DND-41 (cell line): ENCODE measurements at regions not wholly inside any gene's neighbourhood (a gene's known extent, or its start where the extent isn't known, plus 50 kb on each side); places are given as distances from the start of the nearest gene placed in this dataset.

Experiments used
- ATAC-seq: fragments of 200-7000 bp; cut with Tn5 transposase; 3 replicates; pipeline ENCODE4 v1.9.1; 2021; ENCODE audit warnings: low read depth; ENCODE audit not compliant: insufficient read depth
- DNase-seq: peaks from one replicate; pipeline ENCODE4 v3.0.0-alpha.2; 2020
- H2AFZ ChIP-seq: 2 replicates; pipeline ENCODE4 v1.6.0; 2012; ENCODE audit warnings: low read depth, low read length
- H3K27ac ChIP-seq: 2 replicates; pipeline ENCODE4 v1.5.1; 2012; ENCODE audit warnings: low read length, inconsistent platforms
- H3K27me3 ChIP-seq: fragments of 200-600 bp; sonication (generic); 2 replicates; pipeline ENCODE4 v1.6.0; 2012; ENCODE audit warnings: low read length, mild to moderate bottlenecking, inconsistent platforms; ENCODE audit not compliant: insufficient read depth, poor library complexity
- H3K36me3 ChIP-seq: 2 replicates; pipeline ENCODE4 v1.5.1; 2012; ENCODE audit warnings: low read length, inconsistent platforms; ENCODE audit not compliant: insufficient read depth
- H3K4me1 ChIP-seq: 2 replicates; pipeline ENCODE4 v1.5.1; 2012; ENCODE audit warnings: mild to moderate bottlenecking, low read length; ENCODE audit not compliant: insufficient read depth
- H3K4me2 ChIP-seq: 2 replicates; pipeline ENCODE4 v1.6.0; 2012; ENCODE audit warnings: mild to moderate bottlenecking, moderate library complexity, low read length, inconsistent platforms; ENCODE audit not compliant: insufficient read depth
- H3K4me3 ChIP-seq, 2 experiments: fragments of 200-600 bp in 1 of 2; shearing (Covaris generic) in 1 of 2; 2 replicates each; pipeline ENCODE4 v1.5.1; 2012 to 2016; ENCODE audit warnings: inconsistent platforms in 2 of 2, low read length in 2 of 2, mild to moderate bottlenecking in 2 of 2, low read depth in 1 of 2, moderate library complexity in 1 of 2
- H3K79me2 ChIP-seq: 2 replicates; pipeline ENCODE4 v1.6.0; 2012; ENCODE audit warnings: low read length, inconsistent platforms; ENCODE audit not compliant: insufficient read depth
- H3K9ac ChIP-seq: 2 replicates; pipeline ENCODE4 v1.6.0; 2012; ENCODE audit warnings: low read depth, mild to moderate bottlenecking, inconsistent platforms, low read length, moderate library complexity
- H3K9me3 ChIP-seq: 2 replicates; pipeline ENCODE4 v1.5.1; 2012; ENCODE audit warnings: low read length, moderate library complexity, mild to moderate bottlenecking, inconsistent platforms; ENCODE audit not compliant: insufficient read depth, severe bottlenecking
- H4K20me1 ChIP-seq: 2 replicates; pipeline ENCODE4 v1.6.0; 2012; ENCODE audit warnings: low read length; ENCODE audit not compliant: insufficient read depth
- EZH2 ChIP-seq: IDR thresholded peaks from 3 replicates; pipeline ENCODE4 v1.6.1; 2012; ENCODE audit warnings: borderline replicate concordance, low read depth, mild to moderate bottlenecking, moderate library complexity, low read length, inconsistent platforms; ENCODE audit not compliant: severe bottlenecking
- TF ChIP-seq, protein P1 (sequence below): IDR thresholded peaks from 2 replicates; pipeline ENCODE4 v1.5.1; 2012; ENCODE audit warnings: borderline replicate concordance, low read length, moderate library complexity, mild to moderate bottlenecking; ENCODE audit not compliant: poor library complexity, severe bottlenecking; ENCODE audit errors: extremely low read depth

DNA sequence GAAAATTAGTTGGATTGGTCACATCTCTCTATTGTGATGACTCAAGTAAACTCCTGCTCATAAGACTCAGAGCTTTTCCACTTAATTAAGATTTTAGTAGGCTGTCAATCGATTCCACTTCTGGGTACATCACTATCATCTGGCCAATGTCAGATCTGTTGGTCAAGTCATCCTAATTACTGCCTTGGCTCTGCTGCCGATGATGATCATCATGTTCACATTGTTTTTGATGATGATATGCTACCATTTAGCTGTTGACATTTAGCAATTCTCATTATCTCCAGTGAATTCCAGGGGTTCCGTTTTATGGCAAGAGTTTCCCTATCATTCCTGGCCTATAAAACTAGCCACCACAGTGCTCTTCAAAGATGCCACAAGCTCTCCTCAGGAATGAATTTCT is 253.4 kb downstream of the IKZF2 start:
- H2AFZ ChIP-seq: no peak overlapping the region
- no peaks in the 10 kb centered on the region for H3K9me3 ChIP-seq
- H3K27ac ChIP-seq: no peak overlapping the region
- H3K9ac ChIP-seq: no peak overlapping the region
- H3K4me3 ChIP-seq: no peak overlapping the region
- H3K27me3 ChIP-seq: no peaks in the 10 kb centered on the region
- no peaks in the 10 kb centered on the region for H3K36me3 ChIP-seq
- no peaks in the 10 kb centered on the region for H4K20me1 ChIP-seq
- no peak for DNase-seq
- no peak for ATAC-seq
- no peak for TF ChIP-seq EZH2
- TF ChIP-seq, protein P1, sequence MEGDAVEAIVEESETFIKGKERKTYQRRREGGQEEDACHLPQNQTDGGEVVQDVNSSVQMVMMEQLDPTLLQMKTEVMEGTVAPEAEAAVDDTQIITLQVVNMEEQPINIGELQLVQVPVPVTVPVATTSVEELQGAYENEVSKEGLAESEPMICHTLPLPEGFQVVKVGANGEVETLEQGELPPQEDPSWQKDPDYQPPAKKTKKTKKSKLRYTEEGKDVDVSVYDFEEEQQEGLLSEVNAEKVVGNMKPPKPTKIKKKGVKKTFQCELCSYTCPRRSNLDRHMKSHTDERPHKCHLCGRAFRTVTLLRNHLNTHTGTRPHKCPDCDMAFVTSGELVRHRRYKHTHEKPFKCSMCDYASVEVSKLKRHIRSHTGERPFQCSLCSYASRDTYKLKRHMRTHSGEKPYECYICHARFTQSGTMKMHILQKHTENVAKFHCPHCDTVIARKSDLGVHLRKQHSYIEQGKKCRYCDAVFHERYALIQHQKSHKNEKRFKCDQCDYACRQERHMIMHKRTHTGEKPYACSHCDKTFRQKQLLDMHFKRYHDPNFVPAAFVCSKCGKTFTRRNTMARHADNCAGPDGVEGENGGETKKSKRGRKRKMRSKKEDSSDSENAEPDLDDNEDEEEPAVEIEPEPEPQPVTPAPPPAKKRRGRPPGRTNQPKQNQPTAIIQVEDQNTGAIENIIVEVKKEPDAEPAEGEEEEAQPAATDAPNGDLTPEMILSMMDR: no peak
- H3K4me1 ChIP-seq: no peaks in the 10 kb centered on the region
- H3K79me2 ChIP-seq: no peaks in the 10 kb centered on the region
- H3K4me2 ChIP-seq: no peak overlapping the region

DNA sequence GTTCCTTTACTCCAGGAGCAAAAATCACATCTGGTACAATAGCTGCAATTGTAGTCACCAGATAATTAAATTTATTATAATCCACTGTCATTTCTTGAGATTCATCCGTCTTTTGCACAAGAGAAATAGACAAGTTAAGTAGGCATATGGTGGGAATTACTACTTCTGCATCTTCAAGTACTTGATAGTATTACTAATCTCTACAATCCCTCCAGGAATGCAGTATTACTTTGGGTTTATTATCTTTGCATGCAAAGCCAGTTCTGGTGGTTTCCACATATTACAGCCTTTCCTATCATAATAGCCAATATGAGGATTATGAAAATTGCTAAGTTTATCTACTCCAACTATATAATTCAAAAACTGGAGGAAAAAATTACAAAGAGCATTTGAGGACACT is 254.1 kb downstream of the IKZF2 start:
- Histone ChIP-seq H3K4me3 (no peak overlapping the region), H3K9me3 (no peaks in the 10 kb centered on the region), H4K20me1 (no peaks in the 10 kb centered on the region), H2AFZ (no peak overlapping the region), H3K36me3 (no peaks in the 10 kb centered on the region), H3K4me1 (no peaks in the 10 kb centered on the region), H3K79me2 (no peaks in the 10 kb centered on the region), H3K9ac (no peak overlapping the region), H3K4me2 (no peak overlapping the region), H3K27me3 (no peaks in the 10 kb centered on the region), H3K27ac (no peak overlapping the region)
- TF ChIP-seq, protein P1: no peak
- no peak for TF ChIP-seq EZH2
- ATAC-seq (no peak), DNase-seq (no peak)

DNA sequence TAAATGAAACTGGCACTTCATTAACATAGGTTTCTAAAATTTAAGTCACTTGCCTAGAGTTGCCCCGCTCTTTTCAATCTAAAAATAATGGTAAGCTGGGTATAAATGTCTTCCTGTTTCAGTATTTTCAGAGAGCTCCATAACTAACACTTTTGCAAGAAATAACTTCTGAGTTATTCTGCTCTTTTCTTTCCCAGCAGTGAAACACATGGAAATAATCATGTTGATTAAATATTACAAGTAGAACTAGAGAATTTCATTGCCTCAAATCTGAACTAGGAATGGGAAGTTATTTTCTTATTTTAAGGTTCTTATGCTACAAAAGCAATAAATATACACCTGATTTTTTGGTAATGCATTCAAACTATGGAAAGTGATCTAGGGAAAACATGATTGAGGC is 257.4 kb downstream of the IKZF2 start:
- H3K4me2 ChIP-seq: no peak overlapping the region
- no peak overlapping the region for H3K9ac ChIP-seq
- ATAC-seq: no peak
- H3K79me2 ChIP-seq: no peaks in the 10 kb centered on the region
- DNase-seq: no peak
- H4K20me1 ChIP-seq: no peaks in the 10 kb centered on the region
- H3K4me1 ChIP-seq: no peaks in the 10 kb centered on the region
- H3K4me3 ChIP-seq: no peak overlapping the region
- no peaks in the 10 kb centered on the region for H3K36me3 ChIP-seq
- no peak for TF ChIP-seq EZH2
- TF ChIP-seq, protein P1: no peak
- H3K9me3 ChIP-seq: no peaks in the 10 kb centered on the region
- no peak overlapping the region for H3K27ac ChIP-seq
- no peaks in the 10 kb centered on the region for H3K27me3 ChIP-seq
- H2AFZ ChIP-seq: no peak overlapping the region

DNA sequence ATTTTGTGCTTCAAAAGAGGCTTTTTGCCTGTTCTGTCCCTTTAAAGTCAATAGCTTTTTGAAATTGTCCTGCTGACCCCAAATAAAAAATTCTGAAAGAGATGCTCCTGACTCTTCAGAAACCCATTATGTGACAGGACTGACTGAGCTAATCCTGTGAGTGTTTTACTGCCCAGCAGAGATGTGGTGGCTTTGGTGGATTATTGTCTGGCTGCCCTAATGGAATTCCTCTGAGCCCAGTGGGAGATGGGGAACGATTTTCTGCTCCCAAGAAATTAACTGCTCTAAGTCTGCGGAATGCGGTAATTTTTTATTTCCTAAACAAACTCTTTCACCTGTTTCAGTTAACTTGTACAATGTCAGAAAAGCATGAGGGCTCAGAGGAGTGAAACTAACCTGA is 258.2 kb downstream of the IKZF2 start:
- TF ChIP-seq, protein P1: no peak
- TF ChIP-seq EZH2: no peak
- no peak overlapping the region for H3K4me2 ChIP-seq
- no peaks in the 10 kb centered on the region for H3K9me3 ChIP-seq
- ATAC-seq (no peak), DNase-seq (no peak)
- H3K27me3 ChIP-seq: no peaks in the 10 kb centered on the region
- no peak overlapping the region for H3K9ac ChIP-seq
- H3K36me3 ChIP-seq: no peaks in the 10 kb centered on the region
- H4K20me1 ChIP-seq: no peaks in the 10 kb centered on the region
- no peak overlapping the region for H2AFZ ChIP-seq
- no peaks in the 10 kb centered on the region for H3K79me2 ChIP-seq
- no peak overlapping the region for H3K4me3 ChIP-seq
- H3K4me1 ChIP-seq: no peaks in the 10 kb centered on the region
- no peak overlapping the region for H3K27ac ChIP-seq
